ENCODE measurements at regions not wholly inside any gene's neighbourhood (a gene's known extent, or its start where the extent isn't known, plus 50 kb on each side); places are given as distances from the start of the nearest gene placed in this dataset.
"Not testable (repeated sequence)": the region's sequence is repeated elsewhere in the genome, so short reads cannot be mapped to it uniquely, and the experiment has no call there.

DNA sequence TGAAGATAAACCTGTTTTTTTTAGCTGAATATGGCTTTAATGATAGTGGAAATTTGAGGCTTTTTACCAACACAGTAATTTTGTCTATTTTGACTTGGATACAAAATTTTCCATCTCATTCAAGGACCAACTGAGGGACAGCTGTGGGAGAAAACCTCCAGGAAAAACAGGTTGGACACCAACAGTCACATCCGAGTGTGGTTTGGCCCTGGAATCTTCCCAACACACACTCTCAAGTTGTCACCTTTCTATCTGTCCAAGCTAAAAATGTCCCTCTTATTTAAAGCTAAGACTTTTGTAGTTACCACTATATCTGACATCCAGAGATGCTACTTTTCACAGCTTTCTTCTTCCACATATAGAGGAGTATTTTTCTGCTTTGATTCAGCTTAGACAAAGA lies 404.9 kb downstream of the PCDH7 start:
- no peak for DNase-seq

DNA sequence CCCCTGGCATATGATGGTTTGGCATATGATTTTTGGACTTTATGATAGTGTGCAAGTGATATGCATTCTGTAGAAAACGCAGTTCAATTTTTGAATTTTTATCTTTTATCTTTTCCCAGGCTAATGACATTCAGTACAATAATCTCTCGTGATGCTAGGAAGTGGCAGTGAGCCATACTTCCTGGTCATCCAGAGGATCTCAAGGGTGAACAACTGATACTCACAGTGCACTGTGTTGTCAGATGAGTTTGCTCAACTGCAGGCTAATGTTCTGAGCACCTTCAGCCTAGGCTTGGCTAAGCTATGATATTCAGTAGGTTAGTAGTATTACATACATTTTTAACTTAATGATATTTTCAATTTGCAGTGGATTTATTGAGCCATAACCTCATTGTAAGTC lies 405.3 kb downstream of the PCDH7 start:
- peak; percentile 7 for DNase-seq

DNA sequence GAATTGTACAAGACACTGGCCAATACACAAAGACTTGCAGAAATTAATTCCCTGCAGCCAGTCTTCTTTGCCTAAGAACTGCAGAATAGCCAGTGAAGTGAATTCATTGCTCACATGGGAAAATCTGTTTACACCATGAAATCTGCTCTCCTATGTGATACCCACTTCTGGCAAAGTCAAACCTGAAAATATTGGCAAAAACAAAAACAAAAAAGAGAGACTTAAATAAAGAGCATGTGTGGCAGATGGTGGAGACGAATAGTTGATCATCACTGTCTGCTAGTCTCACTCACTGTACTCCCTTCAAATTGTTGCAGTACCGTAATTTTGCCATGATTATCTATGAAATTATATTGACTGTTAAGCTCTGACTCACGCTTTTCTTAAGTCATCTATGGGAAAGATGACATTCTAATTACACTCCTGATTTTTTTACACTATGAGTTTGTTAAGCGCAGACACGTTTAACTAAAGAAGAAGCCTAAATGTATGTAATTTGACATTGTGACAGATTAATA lies 406.8 kb downstream of the PCDH7 start:
- DNase-seq = peak; percentile 79

DNA sequence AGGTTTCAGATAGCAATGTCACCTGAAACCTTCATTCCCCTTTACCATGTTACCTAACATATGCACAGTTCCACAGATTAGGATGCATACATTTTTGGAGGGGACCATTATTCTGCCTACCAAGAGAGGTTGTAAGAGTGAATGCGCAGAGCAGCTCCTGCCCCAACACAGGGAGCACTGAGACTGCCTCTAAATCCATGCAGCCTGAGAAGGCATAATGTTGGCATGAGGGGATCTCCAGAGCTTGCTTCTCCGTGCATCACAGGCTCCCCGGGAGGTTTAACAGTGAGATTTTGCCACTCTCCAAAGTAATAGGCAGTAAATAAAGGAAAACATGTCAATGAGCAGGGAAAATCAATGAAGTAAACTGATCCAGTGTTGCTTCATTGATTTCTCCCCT lies 410.8 kb downstream of the PCDH7 start:
- DNase-seq = no peak

DNA sequence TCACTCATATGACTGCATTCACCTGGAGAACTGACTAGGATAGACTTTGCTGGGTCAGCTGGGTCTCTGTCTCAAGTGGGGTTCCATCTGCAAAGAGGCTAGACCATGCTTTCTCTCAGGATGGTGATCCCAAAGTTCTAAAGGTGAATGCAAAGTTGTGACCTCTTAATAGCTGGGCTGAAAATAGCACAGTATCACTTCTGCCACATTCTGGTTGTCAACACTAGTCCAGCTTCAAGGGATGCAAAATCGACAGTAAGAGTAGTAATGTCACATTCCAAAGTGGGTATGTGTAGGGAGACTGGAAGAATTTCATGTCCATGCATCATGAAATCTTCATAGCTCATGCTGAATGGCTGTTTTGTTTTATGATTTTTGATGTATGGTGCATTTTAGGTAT lies 414.6 kb downstream of the PCDH7 start:
- DNase-seq = no peak

DNA sequence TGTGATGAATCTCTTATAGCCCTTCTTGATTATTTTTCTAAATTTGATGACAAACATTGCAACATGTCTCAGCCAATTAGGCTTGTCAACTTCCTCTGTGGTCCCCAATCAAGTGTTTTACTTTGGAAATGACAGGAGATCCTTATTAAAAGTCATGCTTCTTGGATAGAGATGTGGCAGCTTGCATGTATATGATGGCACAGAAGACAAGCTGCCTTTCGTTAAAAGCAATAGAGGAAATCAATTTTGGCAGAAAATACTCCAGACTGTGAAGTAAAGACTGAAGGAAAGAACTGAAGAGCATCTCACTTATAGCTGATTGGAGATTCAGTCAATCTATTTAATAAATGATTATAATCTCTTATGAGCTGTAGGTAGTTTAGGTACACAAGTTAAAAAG lies 419.6 kb downstream of the PCDH7 start:
- no peak for DNase-seq

DNA sequence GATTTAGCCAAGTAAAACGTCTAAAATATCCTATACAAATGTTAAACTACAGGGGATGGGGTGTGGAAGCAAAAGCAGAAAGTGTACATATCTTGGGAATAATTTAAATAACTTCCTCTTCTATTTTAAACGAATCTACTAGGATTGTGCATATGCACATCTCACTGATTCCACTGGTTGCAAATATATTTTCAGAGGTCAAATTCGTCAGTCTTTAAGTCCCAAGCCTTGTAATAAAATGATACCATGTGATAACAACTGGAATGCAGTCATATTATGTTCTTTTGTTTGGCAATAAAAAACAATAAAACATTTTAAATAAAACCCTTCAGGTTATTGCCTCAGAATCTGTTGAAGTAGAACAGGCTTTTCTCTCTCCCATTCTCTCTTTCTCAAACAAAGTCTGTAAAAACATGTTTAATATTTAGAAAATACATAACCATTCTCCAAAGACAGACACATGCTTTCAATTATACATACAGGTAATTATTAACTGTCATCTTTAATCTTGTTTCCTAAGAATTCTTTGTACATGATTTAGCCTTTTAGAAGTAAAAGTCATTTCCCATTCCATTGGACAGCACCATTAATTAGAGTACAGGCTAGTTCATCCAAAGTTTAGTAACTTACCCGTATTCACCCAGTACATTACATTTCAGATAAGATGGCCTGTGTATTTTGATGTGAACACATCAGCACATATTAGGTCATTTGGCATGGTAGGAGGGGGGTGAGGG lies 421.1 kb downstream of the PCDH7 start:
- no peak for DNase-seq

DNA sequence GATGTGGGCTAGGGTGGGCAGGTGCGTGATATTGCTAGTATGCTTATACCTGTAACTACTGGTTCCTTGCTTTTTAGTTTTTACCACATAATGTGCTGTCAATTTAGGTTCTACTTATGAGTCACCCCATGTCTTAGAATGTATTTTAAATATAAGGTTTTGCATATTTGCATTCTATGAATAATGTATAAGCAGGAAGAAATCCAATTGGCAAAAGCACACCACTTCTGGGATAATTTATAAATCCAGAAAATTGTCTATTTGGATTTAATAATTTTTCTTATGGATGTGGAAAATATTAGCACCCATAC lies 421.6 kb downstream of the PCDH7 start:
- DNase-seq = no peak

DNA sequence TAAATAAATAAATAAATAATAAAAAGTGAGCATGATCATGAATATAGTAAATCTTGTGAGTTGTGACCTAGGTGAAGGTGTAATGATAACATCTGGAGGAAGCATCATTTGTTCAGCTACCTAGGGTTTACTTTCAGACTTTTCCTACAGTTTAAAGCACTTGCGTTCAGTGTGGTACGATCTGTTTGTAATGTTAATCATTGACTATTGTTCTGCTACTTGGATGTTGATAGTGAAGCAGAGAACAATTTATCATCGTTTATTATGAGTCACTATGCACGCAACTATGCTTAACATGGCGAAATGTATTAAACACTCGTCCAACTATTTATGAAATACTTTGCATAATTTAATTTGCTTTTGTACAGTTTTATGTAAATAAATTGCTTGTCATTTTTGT lies 426.2 kb downstream of the PCDH7 start:
- no peak for DNase-seq

DNA sequence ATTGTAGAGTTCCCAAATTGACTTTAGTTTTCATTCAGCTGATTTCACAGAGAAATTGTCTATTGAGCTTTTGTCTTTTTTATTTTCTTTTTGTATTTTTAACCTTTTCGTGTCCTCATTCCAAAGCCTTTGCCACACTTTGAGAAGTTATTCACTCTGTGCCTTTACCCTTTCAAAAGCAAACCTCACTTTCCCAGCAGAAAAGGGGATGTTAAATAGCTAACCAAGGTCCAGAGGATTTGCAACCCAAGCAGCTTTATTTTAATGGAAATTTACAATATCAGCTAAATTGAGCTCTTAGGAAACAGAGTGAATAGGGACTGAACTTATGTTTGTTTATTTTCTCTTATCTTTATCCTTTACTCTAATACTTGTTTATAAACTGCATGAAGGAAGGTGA lies 428.8 kb downstream of the PCDH7 start:
- DNase-seq = no peak

DNA sequence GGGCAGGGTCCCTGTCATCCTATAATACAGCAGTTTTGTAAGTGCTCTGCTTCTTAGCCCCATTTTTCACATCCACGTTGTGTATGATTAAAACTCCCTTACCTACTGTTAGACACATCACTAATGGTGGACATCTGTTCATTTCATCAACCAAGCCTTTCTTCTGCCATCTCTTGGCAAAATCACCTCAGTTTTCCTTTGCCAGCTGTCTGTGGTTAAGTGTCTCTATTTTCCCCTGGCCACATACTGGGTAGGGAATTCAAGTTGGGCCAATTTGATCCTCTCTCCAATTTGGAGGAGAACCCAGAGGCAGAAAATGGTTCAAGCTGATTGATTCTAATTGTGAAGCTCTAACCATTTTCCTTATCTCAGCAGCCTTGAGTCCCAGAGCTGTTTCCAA lies 436.1 kb downstream of the PCDH7 start:
- peak; percentile 61 for DNase-seq

DNA sequence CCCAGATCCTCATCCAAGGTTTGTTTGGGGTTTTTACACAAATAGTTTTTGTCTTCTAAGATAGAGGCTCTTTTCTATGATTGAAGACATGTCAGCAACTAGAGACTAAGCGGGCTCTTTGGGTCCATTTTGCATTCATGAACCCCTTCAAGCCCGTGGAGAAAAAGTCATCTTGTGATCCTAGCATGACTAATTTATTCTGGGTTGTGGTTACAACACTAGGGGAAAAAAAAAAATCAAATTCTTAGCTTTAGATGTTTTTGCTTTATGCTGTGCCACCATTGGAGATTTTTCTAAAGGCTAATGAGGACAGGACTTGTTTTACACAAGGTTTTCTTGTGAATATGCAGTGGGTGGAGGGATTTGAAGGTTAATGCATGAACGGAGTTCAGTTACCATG lies 440.0 kb downstream of the PCDH7 start:
- DNase-seq = no peak

DNA sequence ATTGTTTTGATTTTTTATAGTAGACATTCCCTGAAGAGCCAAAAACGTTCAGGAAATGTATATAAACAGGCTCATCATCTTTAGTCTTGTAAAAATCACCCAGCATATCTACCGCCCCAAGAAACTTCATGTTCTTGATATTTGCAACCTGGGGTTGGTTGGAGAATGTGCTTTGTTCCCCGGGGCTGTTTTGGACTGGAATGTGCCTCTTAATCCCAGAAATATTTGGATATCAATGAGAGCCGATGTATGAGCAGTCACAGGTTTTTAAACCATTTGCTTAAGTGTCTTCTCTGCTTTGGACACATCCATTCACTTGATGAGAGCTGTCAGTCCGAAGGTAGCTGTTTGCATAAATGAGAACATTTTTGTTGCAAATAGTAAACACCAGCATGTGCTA lies 449.7 kb downstream of the PCDH7 start:
- DNase-seq = no peak

DNA sequence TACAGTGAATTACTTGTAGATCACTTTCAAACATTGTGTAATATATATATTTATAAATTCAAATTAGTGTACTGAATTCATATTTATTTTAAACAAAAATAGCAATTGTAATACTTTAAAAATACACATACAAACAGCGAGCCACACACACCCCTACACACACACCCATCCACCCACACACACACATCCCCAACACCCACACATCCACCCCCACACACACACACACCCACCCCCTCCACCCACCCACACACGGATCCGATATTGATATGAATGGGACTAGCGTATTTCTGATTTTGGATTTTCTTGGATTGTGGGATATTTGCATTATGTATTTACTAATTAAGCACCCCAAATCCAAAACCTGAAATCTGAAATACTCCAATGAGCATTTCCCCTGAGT lies 451.2 kb downstream of the PCDH7 start:
- no peak for DNase-seq

DNA sequence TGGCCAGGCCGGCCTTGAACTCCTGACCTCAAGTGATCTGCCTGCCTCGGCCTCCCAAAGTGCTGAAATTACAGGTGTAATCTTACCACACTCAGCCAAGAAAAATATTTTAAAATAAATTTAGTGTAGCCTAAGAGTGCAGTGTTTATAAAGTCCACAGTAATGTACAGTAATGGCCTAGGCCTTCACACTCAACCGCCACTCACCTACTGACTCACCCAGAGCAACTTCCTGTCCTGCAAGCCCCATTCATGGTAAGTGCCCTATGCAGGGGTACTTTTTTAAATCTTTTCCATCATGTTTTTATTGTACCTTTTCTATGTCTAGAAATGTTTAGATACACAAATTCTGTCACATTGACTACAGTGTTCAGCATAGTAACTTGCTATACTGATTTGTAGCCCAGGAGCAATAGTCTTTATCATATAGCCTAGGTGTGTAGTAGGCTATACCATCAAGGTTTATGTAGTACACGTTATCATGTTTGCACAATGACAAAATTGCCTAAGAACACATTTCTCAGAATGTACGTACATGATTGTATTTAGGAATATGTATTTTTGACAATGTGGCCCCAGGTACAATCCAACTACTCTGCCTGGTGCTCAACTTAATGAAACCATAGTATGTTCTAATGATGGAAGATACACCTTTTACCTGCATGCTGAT lies 455.2 kb downstream of the PCDH7 start:
- DNase-seq = no peak

DNA sequence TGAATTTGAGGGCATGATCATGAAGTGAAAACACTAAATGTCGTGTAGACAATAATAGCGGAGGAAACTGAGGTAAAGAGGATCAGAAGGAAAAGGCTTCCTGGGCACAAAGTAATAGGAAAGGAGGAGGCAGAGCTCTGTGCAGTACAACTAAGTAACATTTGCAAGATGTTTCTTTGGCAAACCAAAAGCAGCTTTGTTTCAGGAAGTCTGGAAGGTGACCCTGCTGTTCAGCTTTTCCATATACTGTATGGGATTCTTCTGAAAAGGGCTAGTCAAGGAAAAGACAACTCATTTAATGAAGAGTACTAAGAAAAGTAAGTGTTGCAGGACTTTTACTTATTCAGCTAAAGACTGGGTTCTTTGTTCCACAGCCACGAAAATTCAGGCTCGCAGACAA lies 463.1 kb downstream of the PCDH7 start:
- no peak for DNase-seq

DNA sequence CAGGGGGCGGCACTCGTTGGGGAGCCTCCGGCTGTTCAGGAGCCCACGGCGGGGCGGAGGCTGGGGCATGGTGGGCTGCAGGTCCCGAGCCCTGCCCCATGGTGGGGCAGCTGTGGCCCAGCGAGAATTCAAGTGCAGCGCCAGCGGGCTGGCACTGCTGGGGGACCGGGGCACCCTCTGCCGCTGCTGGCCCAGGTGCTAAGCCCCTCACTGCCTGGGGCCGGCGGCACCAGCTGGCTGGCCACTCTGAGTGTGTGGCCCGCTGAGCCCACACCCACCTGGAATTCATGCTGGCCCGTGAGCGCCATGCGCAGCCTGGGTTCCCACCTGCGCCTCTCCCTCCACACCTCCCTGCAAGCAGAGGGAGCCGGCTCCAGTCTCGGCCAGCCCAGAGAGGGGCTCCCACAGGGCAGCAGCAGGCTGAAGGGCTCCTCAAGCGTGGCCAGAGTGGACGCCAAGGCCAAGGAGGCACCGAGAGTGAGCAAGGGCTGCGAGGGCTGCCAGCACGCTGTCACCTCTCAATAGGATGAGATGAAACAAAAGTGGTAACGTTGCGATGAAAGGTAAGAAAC lies 464.9 kb downstream of the PCDH7 start:
- no peak for DNase-seq

DNA sequence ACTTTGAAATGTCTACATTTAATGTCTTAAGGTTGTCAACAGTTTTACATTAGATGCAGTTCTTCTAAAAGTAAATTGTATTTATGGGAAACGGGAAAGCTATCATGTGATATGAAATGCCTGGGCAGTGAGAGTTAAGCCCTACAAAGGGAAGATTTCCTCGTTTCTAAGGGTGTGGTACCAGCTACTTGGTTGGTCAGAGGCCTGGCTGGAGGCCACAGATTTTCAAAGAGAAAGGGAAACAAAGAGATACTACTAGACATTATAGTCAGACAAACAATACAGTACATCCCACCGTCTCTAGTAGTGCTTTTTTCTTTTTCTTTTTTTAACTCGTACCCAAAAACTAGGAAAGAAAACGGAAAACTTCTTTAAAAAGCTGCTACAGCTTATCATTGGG lies 467.8 kb downstream of the PCDH7 start:
- no peak for DNase-seq

DNA sequence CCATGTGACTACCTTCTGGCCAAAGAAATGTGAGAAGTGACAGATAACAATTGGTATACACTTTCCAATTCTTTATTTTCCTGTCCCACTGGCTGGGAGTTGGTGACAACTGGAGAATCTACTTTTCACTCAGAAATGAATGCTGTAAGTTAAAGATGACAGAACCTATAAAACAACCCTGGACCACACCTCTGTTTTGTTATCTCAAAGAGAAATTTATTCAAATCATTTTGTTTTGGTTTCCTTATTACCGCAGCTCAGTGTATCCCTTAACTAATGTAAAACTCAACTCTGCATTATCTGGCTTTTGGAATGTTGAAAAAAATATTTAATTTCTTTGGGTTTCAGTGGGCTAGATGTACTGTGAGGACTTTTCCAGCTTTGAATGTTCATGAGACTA lies 469.8 kb downstream of the PCDH7 start:
- DNase-seq = no peak

DNA sequence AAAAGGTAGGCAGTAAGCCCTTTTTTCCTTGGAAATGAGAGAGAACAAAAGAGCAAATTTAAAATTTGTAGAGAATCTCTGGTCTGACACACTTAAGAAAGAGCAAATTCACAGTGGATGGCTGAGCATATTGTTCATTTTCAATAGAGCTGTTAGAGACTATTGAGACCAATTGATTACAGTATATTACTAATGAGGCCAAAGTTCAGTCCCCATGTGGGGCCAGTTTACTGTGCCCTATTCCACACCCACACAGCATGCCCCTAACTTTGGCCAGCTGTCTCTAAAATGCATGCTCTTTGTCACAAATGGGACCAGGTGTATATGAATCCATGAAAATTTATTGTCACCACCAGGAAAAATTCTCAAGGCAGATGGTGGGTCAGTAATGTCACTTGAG lies 470.5 kb downstream of the PCDH7 start:
- peak; percentile 87 for DNase-seq

DNA sequence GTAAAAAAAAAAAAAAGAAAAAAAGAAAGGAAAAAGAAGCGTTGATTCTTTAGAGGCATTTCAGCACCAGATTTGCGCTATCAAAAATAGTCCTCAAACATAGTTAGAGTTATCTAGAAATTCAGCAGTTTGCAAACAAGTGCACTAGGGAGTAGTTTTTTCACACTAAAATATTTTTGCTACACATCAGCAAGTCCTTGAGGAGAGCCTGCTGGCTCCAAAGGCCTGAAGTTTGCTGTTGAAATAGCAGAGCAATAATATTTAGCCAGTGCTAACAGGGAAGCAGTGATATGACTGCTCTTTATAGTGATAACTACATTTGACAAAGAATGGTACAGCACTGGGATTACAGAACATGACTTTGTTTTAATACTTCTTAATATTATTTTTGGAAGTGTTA lies 472.2 kb downstream of the PCDH7 start:
- DNase-seq = no peak

DNA sequence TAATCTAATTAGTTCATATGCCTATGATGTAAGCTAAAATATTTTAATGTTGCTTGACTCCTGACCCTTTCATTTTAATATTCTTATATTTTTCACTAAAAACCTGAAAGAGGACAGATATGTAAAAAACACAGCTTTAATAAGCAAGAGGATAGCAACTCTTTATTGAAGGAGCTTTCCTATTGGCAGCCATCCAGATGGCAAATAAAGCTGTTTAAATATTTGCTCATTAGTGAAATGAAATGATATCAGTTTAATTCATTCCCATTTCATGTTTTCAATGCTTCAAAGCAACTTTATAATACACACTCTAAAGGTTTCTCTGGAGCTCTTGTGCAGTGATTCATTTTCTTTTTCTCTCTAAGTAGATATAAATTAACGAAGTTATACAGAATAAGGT lies 473.4 kb downstream of the PCDH7 start:
- peak; percentile 85 for DNase-seq

DNA sequence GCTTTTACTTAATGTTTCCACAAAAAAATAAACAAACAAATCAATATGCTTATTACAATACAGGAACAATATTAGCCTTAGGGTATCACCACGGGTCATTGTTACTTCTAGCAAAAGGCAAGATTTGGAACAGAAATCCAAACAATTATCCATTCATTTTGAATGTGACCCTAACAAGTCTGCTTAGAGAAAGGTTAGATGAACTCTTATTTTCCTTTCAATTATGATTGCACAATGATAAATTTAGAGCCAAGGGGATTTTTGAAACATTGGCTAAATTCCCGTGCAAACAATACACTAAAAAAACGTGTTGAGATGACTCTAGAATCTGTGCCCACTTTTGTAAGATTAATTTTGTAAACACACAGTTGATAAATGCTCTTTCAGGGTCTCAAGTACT lies 474.7 kb downstream of the PCDH7 start:
- peak; percentile 85 for DNase-seq

DNA sequence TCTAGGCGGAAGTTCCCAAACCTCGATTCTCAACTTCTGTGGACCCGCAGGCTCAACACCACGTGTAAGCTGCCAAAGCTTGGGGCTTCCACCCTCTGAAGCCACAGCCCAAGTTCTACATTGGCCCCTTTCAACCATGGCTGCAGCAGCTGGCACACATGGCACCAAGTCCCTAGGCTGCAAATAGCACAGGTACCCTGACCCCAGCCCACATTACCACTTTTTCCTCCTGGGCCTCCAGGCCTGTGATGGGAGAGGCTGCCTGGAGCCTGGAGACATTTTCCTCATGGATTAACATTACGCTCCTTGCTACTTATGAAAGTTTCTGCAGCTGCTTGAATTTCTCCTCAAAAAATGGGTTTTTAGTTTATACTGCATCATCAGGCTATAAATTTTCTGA lies 479.5 kb downstream of the PCDH7 start:
- DNase-seq = no peak

DNA sequence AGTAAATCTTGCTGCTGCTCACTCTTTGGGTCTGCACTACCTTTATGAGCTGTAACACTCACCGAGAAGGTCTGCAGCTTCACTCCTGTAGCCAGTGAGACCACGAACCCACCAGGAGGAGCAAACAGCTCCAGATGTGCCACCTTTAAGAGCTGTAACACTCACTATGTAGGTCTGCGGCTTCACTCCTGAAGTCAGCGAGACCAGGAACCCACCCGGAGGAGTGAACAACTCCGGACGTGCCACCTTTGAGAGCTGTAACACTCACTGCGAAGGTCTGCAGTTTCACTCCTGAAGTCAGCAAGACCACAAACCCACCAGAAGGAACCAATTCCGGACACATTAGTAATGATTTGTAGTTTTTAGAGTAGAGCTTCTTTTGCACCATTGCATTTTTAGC lies 481.9 kb downstream of the PCDH7 start:
- DNase-seq = not testable (repeated sequence)

Data from NCI-H69 (cell line).